A673 (cell line): ENCODE measurements at regions not wholly inside any gene's neighbourhood (a gene's known extent, or its start where the extent isn't known, plus 50 kb on each side); places are given as distances from the start of the nearest gene placed in this dataset.

Experiments
- BruUV-seq: library from RNA; stranded (reverse); fragments of 400-500 nt; replicated peaks from 2 replicates; lab custom pipeline; 2021; lab: Mats Ljungman, UMichigan
- CTCF ChIA-PET: fragments of 300-600 bp; sonication (Branson Sonifier 250); formaldehyde crosslinking; loops from one replicate; lab custom pipeline; 2022; ENCODE audit warnings: antibody characterized with exemption; lab: Charles Lee
- POLR2A ChIA-PET: fragments of 300-600 bp; sonication (Branson Sonifier 250); formaldehyde crosslinking; loops from one replicate; lab custom pipeline; 2022; ENCODE audit warnings: antibody characterized with exemption; ENCODE audit not compliant: low non-redundant PET; lab: Charles Lee
- DNase-seq: peaks from one replicate; pipeline ENCODE4 v3.0.0-alpha.2; 2015; ENCODE audit warnings: low spot score
- H3K27ac ChIP-seq: fragments of 200-600 bp; sonication (generic); 2 replicates; pipeline ENCODE4 v1.5.1; 2016; ENCODE audit warnings: mixed run types, low read depth, mild to moderate bottlenecking, mixed read lengths, antibody characterized with exemption, low read length; ENCODE audit not compliant: poor library complexity, severe bottlenecking
- H3K27me3 ChIP-seq: fragments of 200-600 bp; sonication (generic); replicated peaks from 2 replicates; pipeline ENCODE4 v1.6.1; 2017; ENCODE audit warnings: mixed run types, low read depth, mild to moderate bottlenecking, mixed read lengths, antibody characterized with exemption, low read length; ENCODE audit not compliant: insufficient read depth, poor library complexity
- H3K36me3 ChIP-seq: fragments of 200-600 bp; sonication (generic); 2 replicates; pipeline ENCODE4 v1.6.1; 2016; ENCODE audit warnings: mixed run types, mild to moderate bottlenecking, mixed read lengths, antibody characterized with exemption, low read length; ENCODE audit not compliant: insufficient read depth, poor library complexity, severe bottlenecking
- H3K4me1 ChIP-seq: fragments of 200-600 bp; sonication (generic); 2 replicates; pipeline ENCODE4 v1.6.1; 2017; ENCODE audit warnings: mixed run types, mild to moderate bottlenecking, mixed read lengths, antibody characterized with exemption, low read length; ENCODE audit not compliant: insufficient read depth, poor library complexity, severe bottlenecking
- H3K4me3 ChIP-seq: fragments of 200-600 bp; sonication (generic); 2 replicates; pipeline ENCODE4 v1.5.1; 2016; ENCODE audit warnings: low read depth, mixed run types, mild to moderate bottlenecking, mixed read lengths, low read length; ENCODE audit not compliant: poor library complexity, severe bottlenecking
- H3K9me3 ChIP-seq: fragments of 200-600 bp; sonication (generic); 2 replicates; pipeline ENCODE4 v1.6.1; 2016; ENCODE audit warnings: mixed run types, low read depth, mild to moderate bottlenecking, mixed read lengths, antibody characterized with exemption, low read length; ENCODE audit not compliant: poor library complexity, severe bottlenecking
- CTCF ChIP-seq: fragments of 300-800, 200-600 bp; sonication (generic); conservative IDR thresholded peaks from 2 replicates; pipeline ENCODE4 v1.5.1; 2017; ENCODE audit warnings: low read depth, mild to moderate bottlenecking, antibody characterized with exemption, low read length, moderate library complexity, mixed read lengths
- EZH2 ChIP-seq: fragments of 200-600 bp; sonication (generic); IDR thresholded peaks from 2 replicates; pipeline ENCODE4 v1.6.1; 2017; ENCODE audit warnings: borderline replicate concordance, low read depth, mild to moderate bottlenecking, mixed read lengths, antibody characterized with exemption, low read length; ENCODE audit not compliant: poor library complexity, severe bottlenecking
- intact Hi-C: fragments of 100-400 bp; cut with micrococcal nuclease; formaldehyde crosslinking; loops from one replicate; pipeline ENCODE4 v1.10.0; 2022; ENCODE audit not compliant: unreplicated experiment

GRCh38 chr13:110000534-110001345, 214.4 kb upstream of the IRS2 start:
- H3K27ac ChIP-seq = no peak overlapping the region
- POLR2A ChIA-PET = no interaction called here
- TF ChIP-seq EZH2 = no peak
- TF ChIP-seq CTCF = no peak
- no peak overlapping the region for H3K4me3 ChIP-seq
- H3K36me3 ChIP-seq = no peaks in the 10 kb centered on the region
- intact Hi-C loops = loop anchor here (10.0 kb wide), 1 partner anchor 566 kb away; no protein-coding TSS in a partner anchor
- no peaks in the 10 kb centered on the region for H3K9me3 ChIP-seq
- H3K27me3 ChIP-seq = peaks cover 98% of the 10 kb centered on the region
- no TSS peak for BruUV-seq
- H3K4me1 ChIP-seq = no peaks in the 10 kb centered on the region
- no peak for DNase-seq
- CTCF ChIA-PET = no interaction called here

GRCh38 chr13:109999659-110000533, 213.5 kb upstream of the IRS2 start:
- H3K27me3 ChIP-seq = peaks cover 95% of the 10 kb centered on the region
- H3K4me1 ChIP-seq = no peaks in the 10 kb centered on the region
- ChIA-PET CTCF (no interaction called here), POLR2A (no interaction called here)
- no peak overlapping the region for H3K4me3 ChIP-seq
- no peaks in the 10 kb centered on the region for H3K9me3 ChIP-seq
- H3K27ac ChIP-seq = no peak overlapping the region
- BruUV-seq = no TSS peak
- no peaks in the 10 kb centered on the region for H3K36me3 ChIP-seq
- TF ChIP-seq EZH2 (no peak), CTCF (no peak)
- intact Hi-C loops = loop anchor here (10.0 kb wide), 1 partner anchor 565 kb away; no protein-coding TSS in a partner anchor
- DNase-seq = no peak

- POLR2A ChIA-PET = no interaction called here
- CTCF ChIA-PET = no interaction called here
- no peaks in the 10 kb centered on the region for H3K9me3 ChIP-seq
- TF ChIP-seq CTCF (peak; percentile 32), EZH2 (no peak)
- H3K4me1 ChIP-seq = no peaks in the 10 kb centered on the region
- no peaks in the 10 kb centered on the region for H3K36me3 ChIP-seq
- BruUV-seq = no TSS peak
- peaks cover 95% of the 10 kb centered on the region for H3K27me3 ChIP-seq
- no peak overlapping the region for H3K4me3 ChIP-seq
- peak; percentile 16 for DNase-seq
- no peak overlapping the region for H3K27ac ChIP-seq
- intact Hi-C loops = no loop called here
These were observed 212.5 kb upstream of the IRS2 start for GRCh38 chr13:109998684-109999533.
